ENCODE measurements at regions not wholly inside any gene's neighbourhood (a gene's known extent, or its start where the extent isn't known, plus 50 kb on each side); places are given as distances from the start of the nearest gene placed in this dataset.

GRCh38 chr11:116360221-116360941 lies 412.4 kb downstream of the BUD13 start:
- H3K27ac ChIP-seq (ENCODE audit: low read depth, low read length), result no peak overlapping the region
- H3K27me3 ChIP-seq (ENCODE audit: control insufficient read depth, insufficient read depth, low read length), result no peaks in the 10 kb centered on the region
- H3K4me3 ChIP-seq (ENCODE audit: low read depth, low read length), result no peak overlapping the region
- peaks cover 13% of the 10 kb centered on the region for H3K4me1 ChIP-seq (ENCODE audit: control insufficient read depth, insufficient read depth, low read length)
- 0 out of 2 replicates have a peak, but pooled peaks cover 2% of the 10 kb centered on the region for H3K9me3 ChIP-seq (ENCODE audit: control insufficient read depth, insufficient read depth, low read length)
- H3K36me3 ChIP-seq (ENCODE audit: control insufficient read depth, insufficient read depth, low read length), result no peaks in the 10 kb centered on the region
- H3K9ac ChIP-seq (ENCODE audit: low read depth, low read length), result no peak overlapping the region

DNA sequence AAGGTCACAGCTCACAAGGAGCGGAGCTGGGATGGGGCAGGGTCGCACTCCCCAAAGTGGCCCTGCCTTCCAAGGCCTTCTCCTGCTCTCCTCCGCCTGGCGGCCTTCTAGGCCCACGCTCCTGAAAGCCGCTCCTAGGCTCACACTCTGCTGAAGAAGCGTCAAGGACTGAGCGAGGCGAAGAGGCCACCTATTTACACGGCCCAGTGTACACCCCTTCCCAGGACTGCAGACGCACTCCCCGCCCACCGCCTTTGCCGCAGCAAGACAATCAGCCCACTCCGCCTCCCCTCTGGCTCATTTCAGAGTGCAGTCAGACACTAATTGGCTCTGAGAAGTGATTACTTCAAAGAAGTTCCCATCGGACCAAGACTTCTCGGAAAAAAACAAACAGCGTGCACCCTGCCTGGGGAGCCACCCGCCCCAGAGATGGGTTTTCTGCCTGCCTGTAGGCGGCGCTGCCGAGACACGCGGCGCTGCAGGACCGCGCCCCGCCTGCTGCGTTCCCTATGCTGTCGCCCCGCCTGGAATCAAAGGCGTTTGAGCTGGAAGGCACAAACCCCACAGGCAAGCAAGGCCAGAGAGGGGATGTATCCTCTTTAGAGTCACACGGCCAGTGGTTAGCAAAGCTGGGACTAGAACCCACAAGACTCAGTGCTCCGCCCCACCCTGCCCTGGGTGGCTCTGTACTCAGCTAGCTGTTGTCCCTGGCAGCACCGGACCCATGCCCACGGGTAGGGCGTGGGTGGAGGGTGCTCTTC lies 414.8 kb downstream of the BUD13 start:
- no peaks in the 10 kb centered on the region for H3K9me3 ChIP-seq (ENCODE audit: control insufficient read depth, insufficient read depth, low read length)
- no peaks in the 10 kb centered on the region for H3K36me3 ChIP-seq (ENCODE audit: control insufficient read depth, insufficient read depth, low read length)
- no peak overlapping the region for H3K9ac ChIP-seq (ENCODE audit: low read depth, low read length)

DNA sequence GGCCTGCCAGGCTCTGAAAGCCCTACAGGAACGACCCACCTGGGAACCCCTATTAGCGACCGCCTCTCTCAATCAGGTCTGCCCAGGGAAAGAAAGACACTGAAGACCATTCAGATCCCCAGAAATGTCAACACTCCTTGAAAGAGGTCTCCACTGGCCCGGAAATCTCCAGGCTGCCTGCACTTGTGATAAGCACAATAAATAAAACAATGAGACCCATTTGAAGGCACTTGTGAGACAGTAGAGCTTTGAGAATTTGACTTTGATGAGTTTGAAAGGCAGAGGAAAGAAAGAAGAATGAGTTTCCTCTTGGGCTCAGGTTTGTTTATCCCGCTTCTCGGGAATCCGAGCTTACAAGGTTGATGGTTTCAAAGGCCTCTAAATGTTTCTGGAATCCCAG lies 416.3 kb downstream of the BUD13 start:
- H3K27me3 ChIP-seq (ENCODE audit: control insufficient read depth, insufficient read depth, low read length), result no peaks in the 10 kb centered on the region
- no peaks in the 10 kb centered on the region for H3K36me3 ChIP-seq (ENCODE audit: control insufficient read depth, insufficient read depth, low read length)
- peaks cover 5% of the 10 kb centered on the region; the same call in 1 of the 2 replicates for H3K4me1 ChIP-seq (ENCODE audit: control insufficient read depth, insufficient read depth, low read length)
- no peak overlapping the region for H3K9ac ChIP-seq (ENCODE audit: low read depth, low read length)
- H3K27ac ChIP-seq (ENCODE audit: low read depth, low read length), result no peak overlapping the region
- H3K4me3 ChIP-seq (ENCODE audit: low read depth, low read length), result no peak overlapping the region
- no peaks in the 10 kb centered on the region for H3K9me3 ChIP-seq (ENCODE audit: control insufficient read depth, insufficient read depth, low read length)

More for the DNA sequence above, 414.8 kb downstream of the BUD13 start:
- Histone ChIP-seq H3K27me3 (ENCODE audit: control insufficient read depth, insufficient read depth, low read length) (no peaks in the 10 kb centered on the region), H3K27ac (ENCODE audit: low read depth, low read length) (no peak overlapping the region), H3K4me3 (ENCODE audit: low read depth, low read length) (no peak overlapping the region), H3K4me1 (ENCODE audit: control insufficient read depth, insufficient read depth, low read length) (peaks cover 13% of the 10 kb centered on the region)

DNA sequence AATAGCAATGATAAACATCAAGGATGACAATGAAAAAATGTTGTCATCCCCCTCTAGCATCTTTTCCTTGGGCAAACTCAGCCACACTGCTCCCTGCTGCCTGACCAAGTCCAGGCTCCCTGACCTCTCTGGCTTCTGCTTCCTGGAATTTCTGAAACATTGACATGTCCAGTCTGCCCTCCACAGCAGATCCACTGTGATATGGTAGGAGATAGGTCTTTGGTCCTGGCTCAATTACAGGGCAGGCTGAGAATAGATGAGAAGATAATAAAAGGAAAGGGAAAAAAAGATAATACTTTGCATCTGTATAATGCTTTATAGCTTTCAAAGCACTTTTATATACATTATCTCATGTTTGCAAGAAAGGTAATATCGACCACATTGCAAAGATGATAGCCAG lies 417.7 kb downstream of the BUD13 start:
- Histone ChIP-seq H3K27ac (ENCODE audit: low read depth, low read length) (no peak overlapping the region), H3K27me3 (ENCODE audit: control insufficient read depth, insufficient read depth, low read length) (no peaks in the 10 kb centered on the region), H3K4me1 (ENCODE audit: control insufficient read depth, insufficient read depth, low read length) (peaks cover 3% of the 10 kb centered on the region; the same call in 1 of the 2 replicates), H3K36me3 (ENCODE audit: control insufficient read depth, insufficient read depth, low read length) (no peaks in the 10 kb centered on the region), H3K9me3 (ENCODE audit: control insufficient read depth, insufficient read depth, low read length) (no peaks in the 10 kb centered on the region), H3K9ac (ENCODE audit: low read depth, low read length) (no peak overlapping the region), H3K4me3 (ENCODE audit: low read depth, low read length) (no peak overlapping the region)

DNA sequence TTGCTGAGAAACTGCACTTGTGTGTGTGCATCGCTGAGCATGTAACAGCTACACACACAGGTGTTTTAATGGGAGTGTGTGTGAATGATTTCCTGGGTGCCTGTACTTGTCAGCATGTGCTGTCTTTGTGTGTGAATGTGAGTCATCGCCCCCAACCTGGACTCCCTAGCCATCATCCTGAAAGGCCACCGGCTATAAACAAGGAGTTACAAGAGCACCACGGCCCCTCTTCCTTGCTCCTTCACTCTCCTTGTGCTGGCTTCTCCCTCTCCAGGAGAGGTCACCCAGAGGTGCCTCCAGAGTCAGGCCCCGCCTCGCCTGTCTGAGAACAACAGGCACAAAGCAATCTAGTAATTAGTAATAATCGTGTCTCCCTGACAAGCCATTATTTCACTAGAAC lies 419.2 kb downstream of the BUD13 start:
- no peak overlapping the region for H3K4me3 ChIP-seq (ENCODE audit: low read depth, low read length)

GRCh38 chr11:116352881-116353280 lies 419.9 kb downstream of the BUD13 start:
- H3K4me1 ChIP-seq (ENCODE audit: control insufficient read depth, insufficient read depth, low read length), result no peaks in the 10 kb centered on the region; the same call in 1 of the 2 replicates
- H3K36me3 ChIP-seq (ENCODE audit: control insufficient read depth, insufficient read depth, low read length), result no peaks in the 10 kb centered on the region
- no peak overlapping the region for H3K27ac ChIP-seq (ENCODE audit: low read depth, low read length)
- no peaks in the 10 kb centered on the region for H3K27me3 ChIP-seq (ENCODE audit: control insufficient read depth, insufficient read depth, low read length)
- H3K4me3 ChIP-seq (ENCODE audit: low read depth, low read length), result no peak overlapping the region
- H3K9me3 ChIP-seq (ENCODE audit: control insufficient read depth, insufficient read depth, low read length), result 0 out of 2 replicates have a peak, but pooled peaks cover 3% of the 10 kb centered on the region
- H3K9ac ChIP-seq (ENCODE audit: low read depth, low read length), result no peak overlapping the region

More for the DNA sequence above, 419.2 kb downstream of the BUD13 start:
- Histone ChIP-seq H3K9me3 (ENCODE audit: control insufficient read depth, insufficient read depth, low read length) (0 out of 2 replicates have a peak, but pooled peaks cover under 1% of the 10 kb centered on the region), H3K36me3 (ENCODE audit: control insufficient read depth, insufficient read depth, low read length) (no peaks in the 10 kb centered on the region), H3K27ac (ENCODE audit: low read depth, low read length) (no peak overlapping the region), H3K9ac (ENCODE audit: low read depth, low read length) (no peak overlapping the region), H3K4me1 (ENCODE audit: control insufficient read depth, insufficient read depth, low read length) (peaks cover 3% of the 10 kb centered on the region; the same call in 1 of the 2 replicates), H3K27me3 (ENCODE audit: control insufficient read depth, insufficient read depth, low read length) (no peaks in the 10 kb centered on the region)

GRCh38 chr11:116348226-116348625 lies 424.6 kb downstream of the BUD13 start:
- Histone ChIP-seq H3K4me1 (ENCODE audit: control insufficient read depth, insufficient read depth, low read length) (no peaks in the 10 kb centered on the region), H3K27ac (ENCODE audit: low read depth, low read length) (no peak overlapping the region), H3K27me3 (ENCODE audit: control insufficient read depth, insufficient read depth, low read length) (no peaks in the 10 kb centered on the region), H3K9me3 (ENCODE audit: control insufficient read depth, insufficient read depth, low read length) (0 out of 2 replicates have a peak, but pooled peaks cover 3% of the 10 kb centered on the region), H3K4me3 (ENCODE audit: low read depth, low read length) (no peak overlapping the region), H3K36me3 (ENCODE audit: control insufficient read depth, insufficient read depth, low read length) (no peaks in the 10 kb centered on the region), H3K9ac (ENCODE audit: low read depth, low read length) (no peak overlapping the region)

DNA sequence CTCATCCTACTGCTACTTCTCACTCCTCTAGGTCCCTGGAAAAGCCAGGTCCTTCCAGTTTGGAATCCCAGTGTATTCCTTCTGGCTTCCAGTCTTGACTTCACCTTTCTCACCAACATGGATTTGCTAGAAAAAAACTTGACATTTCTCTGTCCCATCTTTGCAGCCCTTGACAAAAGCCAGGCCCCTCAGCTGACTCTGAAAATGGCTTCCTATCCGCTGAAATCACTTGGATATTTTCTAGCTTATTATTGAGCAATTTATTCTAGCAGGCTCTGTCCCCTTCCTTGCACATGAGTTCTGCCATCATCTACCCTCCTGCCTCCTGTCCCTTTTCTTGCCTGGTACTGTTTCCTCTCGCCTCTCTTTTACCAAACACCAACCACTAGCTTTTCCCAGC lies 427.2 kb downstream of the BUD13 start:
- H3K36me3 ChIP-seq (ENCODE audit: control insufficient read depth, insufficient read depth, low read length), result no peaks in the 10 kb centered on the region
- no peaks in the 10 kb centered on the region for H3K4me1 ChIP-seq (ENCODE audit: control insufficient read depth, insufficient read depth, low read length)
- no peak overlapping the region for H3K4me3 ChIP-seq (ENCODE audit: low read depth, low read length)
- no peak overlapping the region for H3K9ac ChIP-seq (ENCODE audit: low read depth, low read length)
- H3K27ac ChIP-seq (ENCODE audit: low read depth, low read length), result no peak overlapping the region
- 0 out of 2 replicates have a peak, but pooled peaks cover 3% of the 10 kb centered on the region for H3K9me3 ChIP-seq (ENCODE audit: control insufficient read depth, insufficient read depth, low read length)
- H3K27me3 ChIP-seq (ENCODE audit: control insufficient read depth, insufficient read depth, low read length), result no peaks in the 10 kb centered on the region

DNA sequence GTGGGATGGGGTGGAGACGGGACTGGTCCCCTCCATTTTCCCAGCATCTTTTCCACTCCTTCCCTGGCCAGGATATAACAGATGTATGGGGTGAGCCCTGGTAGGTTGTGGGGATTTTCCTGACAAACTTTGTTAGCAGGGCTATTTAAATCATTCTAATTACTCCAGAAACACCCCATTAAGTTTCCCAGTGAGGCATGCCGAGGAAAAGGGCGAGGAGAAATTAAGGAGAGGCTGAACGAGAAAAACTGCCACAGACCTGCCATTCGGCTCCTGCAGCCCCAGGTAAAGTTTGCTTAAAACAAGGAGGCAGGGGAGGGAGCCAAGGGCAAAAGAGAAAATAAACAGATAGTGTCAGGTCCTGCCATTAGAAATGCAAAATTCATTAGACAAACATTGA lies 428.2 kb downstream of the BUD13 start:
- H3K4me3 ChIP-seq (ENCODE audit: low read depth, low read length), result no peak overlapping the region
- no peaks in the 10 kb centered on the region for H3K36me3 ChIP-seq (ENCODE audit: control insufficient read depth, insufficient read depth, low read length)
- H3K27ac ChIP-seq (ENCODE audit: low read depth, low read length), result no peak overlapping the region
- H3K9ac ChIP-seq (ENCODE audit: low read depth, low read length), result no peak overlapping the region
- H3K4me1 ChIP-seq (ENCODE audit: control insufficient read depth, insufficient read depth, low read length), result no peaks in the 10 kb centered on the region
- no peaks in the 10 kb centered on the region for H3K27me3 ChIP-seq (ENCODE audit: control insufficient read depth, insufficient read depth, low read length)
- H3K9me3 ChIP-seq (ENCODE audit: control insufficient read depth, insufficient read depth, low read length), result 0 out of 2 replicates have a peak, but pooled peaks cover 3% of the 10 kb centered on the region

DNA sequence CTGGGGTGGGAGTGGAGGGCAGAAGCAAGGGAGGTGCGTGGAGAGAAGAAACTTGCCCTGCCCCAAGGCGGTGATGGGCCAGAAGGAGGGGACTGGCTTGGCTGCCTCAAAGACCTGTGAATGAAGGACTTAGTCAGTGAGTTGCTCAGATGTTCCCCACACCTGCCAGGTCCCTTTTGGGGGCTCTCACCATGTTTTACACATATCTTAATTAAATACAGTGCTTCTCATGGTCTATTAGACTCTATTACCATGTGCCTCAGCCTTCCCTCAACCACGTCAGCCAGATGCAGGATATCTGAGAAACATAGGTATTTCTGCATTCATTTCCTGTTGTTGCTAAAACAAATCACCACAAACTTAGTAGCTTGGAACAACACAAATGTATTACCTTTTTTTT lies 429.5 kb downstream of the BUD13 start:
- Histone ChIP-seq H3K9me3 (ENCODE audit: control insufficient read depth, insufficient read depth, low read length) (no peaks in the 10 kb centered on the region), H3K4me1 (ENCODE audit: control insufficient read depth, insufficient read depth, low read length) (no peaks in the 10 kb centered on the region), H3K36me3 (ENCODE audit: control insufficient read depth, insufficient read depth, low read length) (no peaks in the 10 kb centered on the region), H3K9ac (ENCODE audit: low read depth, low read length) (no peak overlapping the region), H3K4me3 (ENCODE audit: low read depth, low read length) (no peak overlapping the region), H3K27ac (ENCODE audit: low read depth, low read length) (no peak overlapping the region), H3K27me3 (ENCODE audit: control insufficient read depth, insufficient read depth, low read length) (no peaks in the 10 kb centered on the region)

GRCh38 chr11:116342148-116342547 lies 430.6 kb downstream of the BUD13 start:
- Histone ChIP-seq H3K27ac (ENCODE audit: low read depth, low read length) (no peak overlapping the region), H3K36me3 (ENCODE audit: control insufficient read depth, insufficient read depth, low read length) (no peaks in the 10 kb centered on the region), H3K4me3 (ENCODE audit: low read depth, low read length) (no peak overlapping the region), H3K9me3 (ENCODE audit: control insufficient read depth, insufficient read depth, low read length) (no peaks in the 10 kb centered on the region), H3K27me3 (ENCODE audit: control insufficient read depth, insufficient read depth, low read length) (no peaks in the 10 kb centered on the region), H3K4me1 (ENCODE audit: control insufficient read depth, insufficient read depth, low read length) (no peaks in the 10 kb centered on the region), H3K9ac (ENCODE audit: low read depth, low read length) (no peak overlapping the region)
